Activated T-cell treated with anti-CD3 and anti-CD28 coated beads for 4 hours (primary cell): ENCODE measurements at regions not wholly inside any gene's neighbourhood (a gene's known extent, or its start where the extent isn't known, plus 50 kb on each side); places are given as distances from the start of the nearest gene placed in this dataset.
A peak's percentile ranks its signal among the peaks of the same experiment; 100 is the strongest.
"Not testable (repeated sequence)": the region's sequence is repeated elsewhere in the genome, so short reads cannot be mapped to it uniquely, and the experiment has no call there.

ENCODE experiments used
- DNase-seq: peaks from one replicate; pipeline ENCODE4 v3.0.0-alpha.2; 2020

- peak; percentile 71 for DNase-seq
Measured at GRCh38 chr1:121519042-121519755, 334.4 kb downstream of the SRGAP2C start.

- not testable (repeated sequence) for DNase-seq
Measured at GRCh38 chr1:121519756-121520286, 335.0 kb downstream of the SRGAP2C start.

DNA sequence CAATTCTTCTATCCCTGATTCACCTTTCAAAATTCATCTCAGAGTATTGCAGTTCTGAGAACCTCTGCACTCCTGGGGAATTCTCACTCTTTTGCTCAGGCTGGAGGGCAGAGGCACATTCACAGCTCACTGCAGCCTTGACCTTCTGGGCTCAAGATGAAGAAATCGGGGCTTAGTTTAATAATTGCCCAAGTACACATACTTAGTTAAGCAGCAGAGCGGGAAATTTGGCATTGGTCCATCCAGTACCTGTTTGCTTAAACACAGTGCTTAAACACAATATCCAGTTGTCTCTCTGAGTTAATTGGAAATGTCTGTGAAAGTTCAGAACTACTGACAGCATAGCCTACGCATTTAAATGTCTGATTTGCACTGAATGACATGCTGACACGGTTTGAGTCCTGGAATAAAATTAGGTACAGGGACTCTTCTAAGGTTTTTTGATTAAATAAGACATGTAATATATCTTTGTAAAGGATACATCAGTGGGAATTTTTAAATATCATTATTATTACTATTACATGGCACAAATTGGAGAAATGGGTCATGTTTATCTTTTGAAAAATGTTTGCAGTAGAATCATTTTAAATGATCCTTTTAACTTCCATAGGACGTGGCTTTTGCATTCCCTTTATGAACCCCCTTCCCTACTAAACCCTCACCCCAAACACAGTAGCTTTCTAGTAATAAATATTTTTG, 337.4 kb downstream of the SRGAP2C start:
- DNase-seq, result no peak

DNA sequence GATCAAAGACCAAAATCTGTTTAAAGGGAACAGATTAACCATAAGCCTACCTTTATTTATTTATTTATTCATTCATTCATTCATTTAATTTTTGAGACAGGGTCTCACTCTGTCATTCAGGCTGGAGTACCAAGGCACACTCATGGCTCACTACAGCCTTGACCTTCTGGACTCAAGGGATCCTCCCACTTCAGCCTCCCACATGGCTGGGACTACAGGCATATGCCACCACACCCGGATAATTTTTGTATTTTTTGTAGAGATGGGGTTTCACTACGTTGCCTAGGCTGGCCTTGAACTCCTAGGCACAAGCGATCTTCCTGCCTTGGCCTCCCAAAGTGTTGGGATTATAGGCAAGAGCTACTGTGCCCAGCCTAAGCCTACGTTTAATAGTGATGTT, 338.3 kb downstream of the SRGAP2C start:
- DNase-seq, result not testable (repeated sequence)

GRCh38 chr1:121525355-121525754, 340.6 kb downstream of the SRGAP2C start:
- DNase-seq, result no peak

DNA sequence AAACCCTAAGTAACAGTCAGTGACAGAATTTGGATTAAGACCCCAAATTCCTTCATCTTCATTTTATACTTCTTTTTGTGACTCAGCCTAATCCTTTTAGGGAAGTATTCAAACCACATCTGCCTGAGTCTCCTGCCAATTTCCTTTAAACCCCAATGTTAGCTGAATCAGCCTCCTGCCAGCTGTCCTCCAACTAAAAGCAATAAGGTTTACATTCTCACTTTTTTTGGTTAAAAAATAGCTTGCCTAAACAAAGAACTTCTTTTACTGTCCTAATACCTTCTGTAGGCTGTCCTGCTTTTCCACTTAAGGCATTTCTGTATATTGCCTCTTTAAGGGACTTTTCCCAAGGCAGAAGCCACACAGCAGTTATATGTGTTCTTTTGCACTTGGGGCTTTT, 344.2 kb downstream of the SRGAP2C start:
- not testable (repeated sequence) for DNase-seq

DNA sequence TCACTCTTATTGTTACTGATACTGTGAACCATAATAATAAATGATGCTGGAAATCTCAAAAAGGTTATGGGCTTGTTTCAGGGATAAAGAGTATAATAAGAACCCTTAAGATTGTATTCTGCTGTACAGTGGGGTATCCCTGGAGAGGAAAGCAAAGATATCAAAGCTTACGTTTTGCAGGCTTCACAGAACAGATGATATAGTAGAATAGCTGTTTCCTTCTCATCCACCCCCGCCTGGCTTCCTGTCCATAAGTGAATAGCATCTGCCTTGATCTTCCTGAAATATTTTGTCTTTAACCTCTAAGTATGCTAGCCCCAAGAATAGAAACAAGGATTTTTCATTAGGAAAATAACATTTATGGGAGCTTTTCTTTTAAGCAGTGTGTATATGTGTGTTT, 345.3 kb downstream of the SRGAP2C start:
- DNase-seq, result not testable (repeated sequence)

DNA sequence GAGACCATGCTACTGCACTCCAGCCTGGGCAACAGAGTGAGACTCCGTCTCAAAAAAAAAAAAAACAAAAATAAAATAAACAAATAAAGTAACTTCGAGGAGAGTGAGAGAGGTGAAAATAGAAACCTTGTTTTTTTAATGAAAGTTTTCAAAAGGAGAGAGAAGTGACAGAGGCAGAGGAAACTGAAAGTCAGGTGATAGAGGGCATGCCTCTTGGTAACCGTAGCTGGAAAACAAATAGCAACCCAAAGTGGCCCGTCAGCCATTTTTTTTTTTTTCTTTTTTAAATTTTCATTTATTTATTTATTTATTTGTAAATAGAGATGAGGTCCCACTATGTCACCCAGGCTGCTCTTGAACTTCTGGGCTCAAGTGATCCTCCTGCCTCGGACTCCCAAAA, 347.0 kb downstream of the SRGAP2C start:
- not testable (repeated sequence) for DNase-seq

DNA sequence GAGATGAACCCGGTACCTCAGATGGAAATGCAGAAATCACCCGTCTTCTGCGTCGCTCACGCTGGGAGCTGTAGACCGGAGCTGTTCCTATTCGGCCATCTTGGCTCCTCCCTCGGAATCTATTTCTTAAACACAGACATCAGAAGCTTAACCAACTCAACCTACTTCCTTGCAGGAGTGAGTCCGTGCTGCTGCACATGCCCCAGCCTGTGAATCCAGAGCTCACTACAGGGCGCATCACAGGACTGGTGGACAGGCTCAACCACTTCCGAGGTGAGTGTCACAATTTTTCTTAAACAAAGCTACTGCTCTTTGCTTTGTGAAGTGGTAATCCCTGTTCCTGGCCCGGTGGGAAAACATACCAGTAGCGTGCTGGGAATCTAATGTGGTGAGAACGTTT, 353.4 kb downstream of the SRGAP2C start:
- DNase-seq, result not testable (repeated sequence)

DNA sequence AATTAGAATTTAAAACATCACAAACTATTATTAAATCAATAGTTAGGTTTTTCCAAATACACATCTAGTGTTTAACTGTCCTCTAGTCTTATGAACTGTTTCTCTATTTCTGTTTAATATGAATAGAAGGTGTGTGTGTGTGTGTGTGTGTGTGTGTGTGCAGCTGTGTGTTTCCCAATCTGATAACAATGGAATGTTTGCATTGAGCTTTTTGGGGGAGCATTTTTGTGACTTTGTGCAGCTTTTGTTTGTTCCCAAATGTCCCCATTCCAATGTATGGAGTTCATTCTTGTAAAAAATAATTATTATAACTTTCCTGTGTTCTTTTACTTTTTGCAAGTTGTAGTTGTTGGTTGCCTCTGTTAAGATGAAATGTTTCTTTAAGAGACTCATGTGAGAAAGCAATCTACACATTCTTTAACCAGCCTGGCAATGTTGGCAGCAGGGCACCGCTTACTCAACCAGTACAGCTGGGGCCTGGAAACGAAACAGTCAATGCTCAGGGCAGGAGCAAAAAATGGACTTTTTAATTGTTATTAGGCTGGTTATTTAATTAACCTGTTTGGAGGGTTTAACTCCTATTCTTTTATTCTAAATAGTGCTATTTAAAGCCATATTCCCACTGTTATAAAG, 354.3 kb downstream of the SRGAP2C start:
- no peak for DNase-seq

DNA sequence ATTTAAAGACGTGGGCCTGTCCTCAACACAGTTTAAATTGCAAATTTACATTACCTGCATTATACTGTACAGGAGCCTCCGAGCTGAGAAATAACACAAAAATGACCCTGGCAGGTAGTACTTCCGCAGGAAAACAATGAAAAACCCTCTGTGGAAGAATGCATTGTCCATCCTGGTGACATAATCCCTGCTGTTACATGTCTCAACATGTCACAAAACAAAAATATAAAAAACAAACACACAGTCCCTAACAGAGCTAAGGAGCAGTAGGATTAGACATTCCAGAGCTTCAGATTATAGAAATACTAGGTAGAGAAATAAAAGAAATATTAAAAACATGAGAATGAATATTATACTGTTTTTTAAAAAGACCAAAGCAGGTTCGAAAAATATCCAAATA, 359.2 kb downstream of the SRGAP2C start:
- DNase-seq, result not testable (repeated sequence)

GRCh38 chr1:121544500-121544899, 359.7 kb downstream of the SRGAP2C start:
- no peak for DNase-seq

DNA sequence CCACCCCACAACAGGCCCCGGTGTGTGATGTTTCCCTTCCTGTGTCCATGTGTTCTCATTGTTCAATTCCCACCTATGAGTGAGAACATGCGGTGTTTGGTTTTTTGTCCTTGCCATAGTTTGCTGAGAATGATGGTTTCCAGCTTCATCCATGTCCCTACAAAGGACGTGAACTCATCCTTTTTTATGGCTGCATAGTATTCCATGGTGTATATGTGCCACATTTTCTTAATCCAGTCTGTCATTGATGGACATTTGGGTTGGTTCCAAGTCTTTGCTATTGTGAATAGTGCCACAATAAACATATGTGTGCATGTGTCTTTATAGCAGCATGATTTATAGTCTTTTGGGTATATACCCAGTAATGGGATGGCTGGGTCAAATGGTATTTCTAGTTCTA, 361.1 kb downstream of the SRGAP2C start:
- not testable (repeated sequence) for DNase-seq

DNA sequence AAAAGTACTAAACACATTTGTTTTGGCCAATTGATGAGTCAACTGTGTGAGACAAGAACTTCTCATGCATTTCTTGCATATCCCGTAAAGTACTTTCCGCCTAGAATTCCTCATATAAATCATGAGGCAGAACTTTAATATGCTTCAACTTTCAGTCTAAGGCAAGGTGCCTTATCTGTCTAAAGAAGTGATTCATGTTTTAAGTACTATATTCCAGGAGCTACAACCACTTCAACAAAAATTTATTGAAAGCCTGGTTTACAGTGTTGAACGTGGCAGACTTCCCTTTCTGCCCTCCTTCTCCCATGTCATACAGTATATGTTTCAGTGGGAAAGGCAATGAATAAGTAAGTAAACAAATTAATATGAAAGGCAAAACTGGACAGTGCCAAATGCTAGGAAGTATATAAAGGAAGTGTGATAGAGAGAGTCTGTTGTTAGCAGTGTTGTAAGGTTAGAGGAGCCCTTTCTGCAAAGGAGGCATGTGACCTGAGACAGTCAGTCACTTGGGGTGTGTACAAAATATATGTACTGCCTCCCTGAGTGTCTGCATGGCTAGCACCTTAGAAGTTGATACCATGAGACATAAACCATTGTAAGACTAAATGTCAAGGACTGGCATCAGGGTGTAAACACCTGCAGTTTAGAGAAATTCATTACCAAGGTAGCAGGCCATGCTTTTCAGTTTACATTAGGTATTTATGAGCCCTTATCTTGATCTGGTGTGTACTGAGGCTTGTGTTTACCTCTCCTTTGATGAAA, 362.2 kb downstream of the SRGAP2C start:
- DNase-seq, result no peak

GRCh38 chr1:121547726-121548125, 363.0 kb downstream of the SRGAP2C start:
- DNase-seq, result not testable (repeated sequence)

DNA sequence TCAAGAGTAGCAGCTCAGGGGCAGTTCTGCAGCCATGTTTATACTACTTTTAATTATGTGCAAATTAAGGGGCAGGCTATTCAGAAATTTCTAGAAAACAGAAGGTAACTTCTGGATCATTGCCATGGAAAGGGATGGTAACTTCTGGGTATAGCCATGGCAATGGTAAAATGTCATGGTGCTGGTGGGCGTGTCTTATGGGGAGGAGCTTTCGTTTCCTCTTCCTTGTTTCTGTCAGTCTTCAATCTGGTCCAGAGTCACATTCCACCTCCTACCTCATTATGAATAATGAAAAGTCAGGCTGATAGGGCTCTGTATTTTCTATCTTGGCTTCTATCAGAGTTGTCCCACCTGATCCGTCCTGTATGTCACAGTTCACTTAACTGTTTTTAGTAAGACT, 366.0 kb downstream of the SRGAP2C start:
- DNase-seq, result not testable (repeated sequence)

DNA sequence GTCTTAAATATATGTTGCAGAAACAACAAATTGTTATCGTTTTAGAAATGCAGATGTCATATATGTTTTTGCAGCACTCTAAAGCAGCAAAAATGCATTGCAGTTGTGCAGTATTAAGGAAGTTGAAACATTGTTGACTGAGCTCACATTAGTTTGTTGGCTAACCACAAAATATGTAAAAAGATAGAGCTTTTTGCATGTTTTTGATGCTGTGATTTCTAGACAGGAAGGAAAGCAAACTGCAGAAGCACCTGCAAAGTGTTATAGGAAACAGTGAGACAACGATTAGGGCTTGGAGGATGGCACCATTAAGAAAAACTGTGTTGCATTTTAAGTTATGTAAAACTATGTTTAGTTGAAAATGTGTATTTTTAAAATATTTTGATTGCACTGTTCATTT, 366.7 kb downstream of the SRGAP2C start:
- not testable (repeated sequence) for DNase-seq

- DNase-seq, result not testable (repeated sequence)
Measured at GRCh38 chr1:121556560-121556959, 371.8 kb downstream of the SRGAP2C start.

- not testable (repeated sequence) for DNase-seq
Measured at GRCh38 chr1:121558034-121558433, 373.3 kb downstream of the SRGAP2C start.

DNA sequence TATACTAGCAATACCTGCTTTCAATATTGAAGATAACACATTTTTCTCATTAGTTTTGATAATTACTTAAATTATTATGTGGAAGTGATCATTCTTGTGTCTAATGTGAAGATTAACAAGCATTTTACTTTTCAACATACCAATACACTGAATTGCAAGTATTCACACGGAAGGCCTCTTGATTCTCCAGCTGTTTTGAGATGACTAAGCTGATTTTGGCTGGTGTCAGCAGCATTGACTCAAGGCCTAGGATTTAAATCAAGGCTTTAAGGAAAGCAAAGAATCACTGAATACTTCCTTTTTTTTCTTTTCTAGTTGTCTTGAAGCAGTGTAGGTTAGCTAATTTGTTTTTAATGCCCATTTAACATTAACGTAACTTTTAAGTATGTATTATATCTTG, 373.7 kb downstream of the SRGAP2C start:
- no peak for DNase-seq

DNA sequence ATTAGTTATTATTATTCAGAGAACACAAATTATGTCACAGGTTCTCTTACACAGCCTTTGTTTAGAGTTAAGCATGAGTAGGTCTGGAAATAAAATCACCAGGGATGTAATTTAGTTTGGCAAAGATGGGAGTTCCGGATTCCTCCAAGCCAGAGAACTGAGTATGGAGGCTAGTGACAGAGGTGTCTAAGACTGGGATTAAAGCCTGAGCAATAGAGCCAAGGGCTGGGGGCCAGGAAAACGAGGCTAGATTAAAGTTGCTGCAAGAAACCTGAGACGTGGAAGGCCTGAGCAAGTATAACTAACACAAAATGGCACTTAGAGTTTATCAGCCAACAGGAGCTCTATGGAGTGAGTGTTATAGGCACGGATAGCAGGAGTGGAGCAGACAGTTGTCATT, 381.6 kb downstream of the SRGAP2C start:
- no peak for DNase-seq

DNA sequence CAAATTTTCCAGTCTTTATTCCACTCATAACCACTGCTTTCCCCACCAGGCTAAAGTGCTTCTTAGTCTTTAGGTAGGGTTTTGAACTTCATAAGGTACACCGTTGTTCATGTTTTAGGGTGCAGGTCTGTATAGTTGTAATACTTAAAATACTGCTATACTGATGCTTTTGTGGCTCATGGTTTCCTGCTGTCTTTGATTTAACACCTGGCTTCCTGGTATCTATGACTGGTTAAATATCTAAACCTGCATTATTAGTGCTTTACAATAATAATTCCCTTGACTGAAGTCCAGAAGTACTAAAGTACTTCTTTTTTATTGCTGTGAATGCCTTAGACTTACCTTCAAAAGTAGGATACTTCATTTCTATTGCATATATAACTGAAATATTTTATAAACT, 384.7 kb downstream of the SRGAP2C start:
- DNase-seq, result no peak
